Vagina (tissue), 2 donors: ENCODE measurements at regions not wholly inside any gene's neighbourhood (a gene's known extent, or its start where the extent isn't known, plus 50 kb on each side); places are given as distances from the start of the nearest gene placed in this dataset.

Experiments
- DNase-seq, 2 donors: peaks; one replicate each; pipeline ENCODE4 v3.0.0-alpha.2; 2017; ENCODE audit errors: extremely low spot score in 2 of 2
- H3K27ac ChIP-seq: fragments of 200-600 bp; sonication (generic); one replicate; pipeline ENCODE4 v1.5.1; 2019
- H3K27me3 ChIP-seq: fragments of 200-600 bp; sonication (generic); one replicate; pipeline ENCODE4 v1.5.1; 2019
- H3K36me3 ChIP-seq, 2 donors: fragments of 200-600 bp; sonication (generic); one replicate each; pipeline ENCODE4 v1.5.1; 2017 to 2019
- H3K4me1 ChIP-seq: fragments of 200-600 bp; sonication (generic); one replicate; pipeline ENCODE4 v1.5.1; 2019
- H3K4me3 ChIP-seq, 2 donors: fragments of 200-600 bp; sonication (generic); 1 replicate in 1 of 2; 2 replicates in 1 of 2; pipeline ENCODE4 v1.5.1; 2016 to 2019
- H3K9me3 ChIP-seq: fragments of 200-600 bp; sonication (generic); one replicate; pipeline ENCODE4 v1.5.1; 2019
- POLR2A ChIP-seq, 2 donors: fragments of 450-650 bp; IDR thresholded peaks; one replicate each; pipeline ENCODE4 v1.6.1; 2017; ENCODE audit warnings: antibody characterized with exemption in 2 of 2, mild to moderate bottlenecking in 2 of 2, moderate library complexity in 2 of 2
- POLR2AphosphoS5 ChIP-seq, 2 donors: sonication (generic); formaldehyde crosslinking; IDR thresholded peaks; one replicate each; pipeline ENCODE4 v1.9.0; 2017; ENCODE audit warnings: antibody characterized with exemption in 2 of 2, mild to moderate bottlenecking in 2 of 2, low read depth in 1 of 2; ENCODE audit not compliant: insufficient read depth in 1 of 2
- intact Hi-C: fragments of 100-400 bp; cut with DNase I; formaldehyde crosslinking; loops from one replicate; pipeline ENCODE4 v1.15.1; 2023
- TF ChIP-seq, protein P1 (sequence below), 3 experiments: fragments of 450-650 bp in 2 of 3; fragments of 200-600 bp in 1 of 3; sonication (generic) in 1 of 3; IDR thresholded peaks; one replicate each; pipeline ENCODE4 v1.5.1; 2017 to 2019; ENCODE audit warnings: antibody characterized with exemption in 3 of 3, mild to moderate bottlenecking in 2 of 3, moderate library complexity in 2 of 3

DNA sequence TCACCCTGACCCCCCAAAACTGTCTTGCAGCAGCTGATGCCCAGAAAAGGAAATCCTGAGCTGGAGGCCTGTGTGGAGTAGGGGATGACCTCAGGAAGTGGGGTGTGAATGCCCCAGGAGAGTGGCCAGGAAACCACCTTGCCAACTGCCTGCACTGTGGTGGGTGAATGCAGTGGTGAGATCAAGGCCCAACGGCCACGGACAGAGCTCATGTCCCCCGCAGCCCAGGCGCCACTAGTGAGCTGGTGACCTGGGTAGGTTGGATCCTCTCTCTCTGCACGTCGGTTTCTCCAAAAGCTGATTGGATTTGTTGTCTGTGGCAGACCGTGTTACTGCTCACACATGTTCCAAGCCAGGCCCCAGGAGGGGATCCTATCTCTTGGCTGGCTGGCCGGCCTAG lies 448.9 kb downstream of the TCERG1L start:
- no peaks in the 10 kb centered on the region for H3K9me3 ChIP-seq
- TF ChIP-seq POLR2A (IDR thresholded peaks at IDR 0.05), result no peak
- no peak for TF ChIP-seq POLR2AphosphoS5 (IDR thresholded peaks at IDR 0.05; ENCODE audit: insufficient read depth in 1 of 2, low read depth in 1 of 2)
- TF ChIP-seq, protein P1, sequence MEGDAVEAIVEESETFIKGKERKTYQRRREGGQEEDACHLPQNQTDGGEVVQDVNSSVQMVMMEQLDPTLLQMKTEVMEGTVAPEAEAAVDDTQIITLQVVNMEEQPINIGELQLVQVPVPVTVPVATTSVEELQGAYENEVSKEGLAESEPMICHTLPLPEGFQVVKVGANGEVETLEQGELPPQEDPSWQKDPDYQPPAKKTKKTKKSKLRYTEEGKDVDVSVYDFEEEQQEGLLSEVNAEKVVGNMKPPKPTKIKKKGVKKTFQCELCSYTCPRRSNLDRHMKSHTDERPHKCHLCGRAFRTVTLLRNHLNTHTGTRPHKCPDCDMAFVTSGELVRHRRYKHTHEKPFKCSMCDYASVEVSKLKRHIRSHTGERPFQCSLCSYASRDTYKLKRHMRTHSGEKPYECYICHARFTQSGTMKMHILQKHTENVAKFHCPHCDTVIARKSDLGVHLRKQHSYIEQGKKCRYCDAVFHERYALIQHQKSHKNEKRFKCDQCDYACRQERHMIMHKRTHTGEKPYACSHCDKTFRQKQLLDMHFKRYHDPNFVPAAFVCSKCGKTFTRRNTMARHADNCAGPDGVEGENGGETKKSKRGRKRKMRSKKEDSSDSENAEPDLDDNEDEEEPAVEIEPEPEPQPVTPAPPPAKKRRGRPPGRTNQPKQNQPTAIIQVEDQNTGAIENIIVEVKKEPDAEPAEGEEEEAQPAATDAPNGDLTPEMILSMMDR (IDR thresholded peaks at IDR 0.05), result no peak
- H3K36me3 ChIP-seq, result no peaks in the 10 kb centered on the region
- intact Hi-C loops, result no loop called here
- H3K27me3 ChIP-seq, result no peaks in the 10 kb centered on the region
- DNase-seq, result no peak
- no peak overlapping the region for H3K27ac ChIP-seq
- no peak overlapping the region for H3K4me3 ChIP-seq
- no peaks in the 10 kb centered on the region for H3K4me1 ChIP-seq

DNA sequence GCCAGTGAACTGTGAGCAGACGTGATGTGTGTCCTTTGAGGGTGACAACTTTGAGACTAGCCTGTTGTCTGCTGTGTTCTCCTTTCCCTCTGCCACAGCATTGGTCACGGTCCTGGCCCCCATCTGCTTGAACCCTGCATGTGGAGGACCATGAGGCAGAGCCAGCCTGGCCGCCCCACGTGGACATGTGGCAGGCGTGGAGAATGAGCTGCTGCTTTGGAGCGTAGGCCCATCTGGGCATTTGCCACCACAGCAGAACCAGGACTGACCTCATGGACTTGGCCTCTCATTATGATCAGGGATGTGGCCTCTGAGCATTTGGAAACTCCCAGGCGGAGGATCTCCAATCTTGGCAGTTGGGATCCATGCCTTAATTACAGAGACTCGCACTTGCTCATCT lies 448.5 kb downstream of the TCERG1L start:
- TF ChIP-seq, protein P1 (IDR thresholded peaks at IDR 0.05), result no peak
- TF ChIP-seq POLR2AphosphoS5 (IDR thresholded peaks at IDR 0.05; ENCODE audit: insufficient read depth in 1 of 2, low read depth in 1 of 2), result no peak
- TF ChIP-seq POLR2A (IDR thresholded peaks at IDR 0.05), result no peak
- no peak overlapping the region for H3K4me3 ChIP-seq
- H3K27me3 ChIP-seq, result no peaks in the 10 kb centered on the region
- no peaks in the 10 kb centered on the region for H3K9me3 ChIP-seq
- intact Hi-C loops, result no loop called here
- DNase-seq, result peak in 1 of 2 donors; percentile 81
- no peaks in the 10 kb centered on the region for H3K36me3 ChIP-seq
- H3K27ac ChIP-seq, result no peak overlapping the region
- no peaks in the 10 kb centered on the region for H3K4me1 ChIP-seq

- Histone ChIP-seq H3K9me3 (no peaks in the 10 kb centered on the region), H3K4me3 (no peak overlapping the region), H3K4me1 (no peaks in the 10 kb centered on the region), H3K27ac (no peak overlapping the region), H3K27me3 (no peaks in the 10 kb centered on the region), H3K36me3 (no peaks in the 10 kb centered on the region)
- TF ChIP-seq POLR2AphosphoS5 (IDR thresholded peaks at IDR 0.05; ENCODE audit: insufficient read depth in 1 of 2, low read depth in 1 of 2), result no peak
- TF ChIP-seq, protein P1 (IDR thresholded peaks at IDR 0.05), result no peak
- no peak for TF ChIP-seq POLR2A (IDR thresholded peaks at IDR 0.05)
- intact Hi-C loops, result no loop called here
- peak in 1 of 2 donors; percentile 93 for DNase-seq
These were observed 446.3 kb downstream of the TCERG1L start for GRCh38 chr10:130864961-130865818.

- Histone ChIP-seq H3K27ac (no peak overlapping the region), H3K4me1 (no peaks in the 10 kb centered on the region), H3K27me3 (no peaks in the 10 kb centered on the region), H3K36me3 (no peaks in the 10 kb centered on the region), H3K4me3 (no peak overlapping the region), H3K9me3 (no peaks in the 10 kb centered on the region)
- DNase-seq, result peak in 1 of 2 donors; percentile 74
- TF ChIP-seq, protein P1 (IDR thresholded peaks at IDR 0.05), result no peak
- TF ChIP-seq POLR2A (IDR thresholded peaks at IDR 0.05) (no peak), POLR2AphosphoS5 (IDR thresholded peaks at IDR 0.05; ENCODE audit: insufficient read depth in 1 of 2, low read depth in 1 of 2) (no peak)
- intact Hi-C loops, result no loop called here
These were observed 444.7 kb downstream of the TCERG1L start for GRCh38 chr10:130866857-130867256.
